ENCODE measurements at regions not wholly inside any gene's neighbourhood (a gene's known extent, or its start where the extent isn't known, plus 50 kb on each side); places are given as distances from the start of the nearest gene placed in this dataset.

GRCh38 chr20:33908336-33908735 is 85.4 kb upstream of the RALY start:
- H3K4me1 ChIP-seq (ENCODE audit: control insufficient read depth in 3 of 3, insufficient read depth in 3 of 3, low read length in 3 of 3): peaks cover 0 to 16% (median 7%) of the 10 kb centered on the region in 3 donors
- H3K9me3 ChIP-seq (ENCODE audit: control insufficient read depth in 3 of 3, low read length in 3 of 3): no peaks in the 10 kb centered on the region
- H3K27me3 ChIP-seq (ENCODE audit: control insufficient read depth in 3 of 3, insufficient read depth in 3 of 3, low read length in 3 of 3): no peaks in the 10 kb centered on the region
- no peak overlapping the region for H3K9ac ChIP-seq (ENCODE audit: low read depth in 1 of 3, low read length in 3 of 3)
- H3K4me3 ChIP-seq (ENCODE audit: low read length in 3 of 3): no peak overlapping the region
- no peak overlapping the region for H3K27ac ChIP-seq (ENCODE audit: low read depth, low read length)
- no peaks in the 10 kb centered on the region for H3K36me3 ChIP-seq (ENCODE audit: control insufficient read depth in 3 of 3, insufficient read depth in 3 of 3, low read length in 3 of 3)

GRCh38 chr20:33908868-33909267 is 84.8 kb upstream of the RALY start:
- H3K9ac ChIP-seq (ENCODE audit: low read depth in 1 of 3, low read length in 3 of 3): no peak overlapping the region
- H3K27ac ChIP-seq (ENCODE audit: low read depth, low read length): no peak overlapping the region
- H3K27me3 ChIP-seq (ENCODE audit: control insufficient read depth in 3 of 3, insufficient read depth in 3 of 3, low read length in 3 of 3): no peaks in the 10 kb centered on the region
- peaks cover 0 to 16% (median 7%) of the 10 kb centered on the region in 3 donors for H3K4me1 ChIP-seq (ENCODE audit: control insufficient read depth in 3 of 3, insufficient read depth in 3 of 3, low read length in 3 of 3)
- H3K9me3 ChIP-seq (ENCODE audit: control insufficient read depth in 3 of 3, low read length in 3 of 3): no peaks in the 10 kb centered on the region
- no peaks in the 10 kb centered on the region for H3K36me3 ChIP-seq (ENCODE audit: control insufficient read depth in 3 of 3, insufficient read depth in 3 of 3, low read length in 3 of 3)
- H3K4me3 ChIP-seq (ENCODE audit: low read length in 3 of 3): no peak overlapping the region

- no peak overlapping the region for H3K9ac ChIP-seq (ENCODE audit: low read depth in 1 of 3, low read length in 3 of 3)
- H3K27ac ChIP-seq (ENCODE audit: low read depth, low read length): no peak overlapping the region
- peaks cover 0 to 16% (median 7%) of the 10 kb centered on the region in 3 donors for H3K4me1 ChIP-seq (ENCODE audit: control insufficient read depth in 3 of 3, insufficient read depth in 3 of 3, low read length in 3 of 3)
- H3K4me3 ChIP-seq (ENCODE audit: low read length in 3 of 3): peak overlapping the region in 1 of 3 donors; percentile 14
- no peaks in the 10 kb centered on the region for H3K27me3 ChIP-seq (ENCODE audit: control insufficient read depth in 3 of 3, insufficient read depth in 3 of 3, low read length in 3 of 3)
- no peaks in the 10 kb centered on the region for H3K36me3 ChIP-seq (ENCODE audit: control insufficient read depth in 3 of 3, insufficient read depth in 3 of 3, low read length in 3 of 3)
- H3K9me3 ChIP-seq (ENCODE audit: control insufficient read depth in 3 of 3, low read length in 3 of 3): no peaks in the 10 kb centered on the region
Observed at GRCh38 chr20:33909331-33909921, 84.3 kb upstream of the RALY start.

- H3K27me3 ChIP-seq (ENCODE audit: control insufficient read depth in 3 of 3, insufficient read depth in 3 of 3, low read length in 3 of 3): no peaks in the 10 kb centered on the region
- H3K9ac ChIP-seq (ENCODE audit: low read depth in 1 of 3, low read length in 3 of 3): no peak overlapping the region
- peaks cover 0 to 16% (median 7%) of the 10 kb centered on the region in 3 donors for H3K4me1 ChIP-seq (ENCODE audit: control insufficient read depth in 3 of 3, insufficient read depth in 3 of 3, low read length in 3 of 3)
- H3K36me3 ChIP-seq (ENCODE audit: control insufficient read depth in 3 of 3, insufficient read depth in 3 of 3, low read length in 3 of 3): no peaks in the 10 kb centered on the region
- no peaks in the 10 kb centered on the region for H3K9me3 ChIP-seq (ENCODE audit: control insufficient read depth in 3 of 3, low read length in 3 of 3)
- no peak overlapping the region for H3K27ac ChIP-seq (ENCODE audit: low read depth, low read length)
- H3K4me3 ChIP-seq (ENCODE audit: low read length in 3 of 3): no peak overlapping the region
Observed at GRCh38 chr20:33910056-33910455, 83.7 kb upstream of the RALY start.

GRCh38 chr20:33910529-33911327 is 83.0 kb upstream of the RALY start:
- Histone ChIP-seq H3K9ac (ENCODE audit: low read depth in 1 of 3, low read length in 3 of 3) (no peak overlapping the region), H3K27me3 (ENCODE audit: control insufficient read depth in 3 of 3, insufficient read depth in 3 of 3, low read length in 3 of 3) (no peaks in the 10 kb centered on the region), H3K36me3 (ENCODE audit: control insufficient read depth in 3 of 3, insufficient read depth in 3 of 3, low read length in 3 of 3) (no peaks in the 10 kb centered on the region)

GRCh38 chr20:33914919-33915318 is 78.8 kb upstream of the RALY start:
- no peaks in the 10 kb centered on the region for H3K9me3 ChIP-seq (ENCODE audit: control insufficient read depth in 3 of 3, low read length in 3 of 3)

More at GRCh38 chr20:33910529-33911327, 83.0 kb upstream of the RALY start:
- Histone ChIP-seq H3K27ac (ENCODE audit: low read depth, low read length) (no peak overlapping the region), H3K4me3 (ENCODE audit: low read length in 3 of 3) (no peak overlapping the region), H3K4me1 (ENCODE audit: control insufficient read depth in 3 of 3, insufficient read depth in 3 of 3, low read length in 3 of 3) (peaks cover 0 to 16% (median 7%) of the 10 kb centered on the region in 3 donors), H3K9me3 (ENCODE audit: control insufficient read depth in 3 of 3, low read length in 3 of 3) (no peaks in the 10 kb centered on the region)

GRCh38 chr20:33915726-33916331 is 77.9 kb upstream of the RALY start:
- Histone ChIP-seq H3K27ac (ENCODE audit: low read depth, low read length) (no peak overlapping the region), H3K4me1 (ENCODE audit: control insufficient read depth in 3 of 3, insufficient read depth in 3 of 3, low read length in 3 of 3) (peaks cover 0 to 5% (median 0%) of the 10 kb centered on the region in 3 donors), H3K36me3 (ENCODE audit: control insufficient read depth in 3 of 3, insufficient read depth in 3 of 3, low read length in 3 of 3) (no peaks in the 10 kb centered on the region), H3K9me3 (ENCODE audit: control insufficient read depth in 3 of 3, low read length in 3 of 3) (no peaks in the 10 kb centered on the region), H3K4me3 (ENCODE audit: low read length in 3 of 3) (no peak overlapping the region), H3K9ac (ENCODE audit: low read depth in 1 of 3, low read length in 3 of 3) (no peak overlapping the region), H3K27me3 (ENCODE audit: control insufficient read depth in 3 of 3, insufficient read depth in 3 of 3, low read length in 3 of 3) (no peaks in the 10 kb centered on the region)

More at GRCh38 chr20:33914919-33915318, 78.8 kb upstream of the RALY start:
- H3K36me3 ChIP-seq (ENCODE audit: control insufficient read depth in 3 of 3, insufficient read depth in 3 of 3, low read length in 3 of 3): no peaks in the 10 kb centered on the region
- no peak overlapping the region for H3K9ac ChIP-seq (ENCODE audit: low read depth in 1 of 3, low read length in 3 of 3)
- no peak overlapping the region for H3K27ac ChIP-seq (ENCODE audit: low read depth, low read length)
- H3K4me3 ChIP-seq (ENCODE audit: low read length in 3 of 3): no peak overlapping the region
- peaks cover 0 to 5% (median 0%) of the 10 kb centered on the region in 3 donors for H3K4me1 ChIP-seq (ENCODE audit: control insufficient read depth in 3 of 3, insufficient read depth in 3 of 3, low read length in 3 of 3)
- no peaks in the 10 kb centered on the region for H3K27me3 ChIP-seq (ENCODE audit: control insufficient read depth in 3 of 3, insufficient read depth in 3 of 3, low read length in 3 of 3)

GRCh38 chr20:33916768-33917167 is 76.9 kb upstream of the RALY start:
- Histone ChIP-seq H3K9me3 (ENCODE audit: control insufficient read depth in 3 of 3, low read length in 3 of 3) (no peaks in the 10 kb centered on the region), H3K27me3 (ENCODE audit: control insufficient read depth in 3 of 3, insufficient read depth in 3 of 3, low read length in 3 of 3) (no peaks in the 10 kb centered on the region), H3K9ac (ENCODE audit: low read depth in 1 of 3, low read length in 3 of 3) (no peak overlapping the region), H3K27ac (ENCODE audit: low read depth, low read length) (no peak overlapping the region), H3K36me3 (ENCODE audit: control insufficient read depth in 3 of 3, insufficient read depth in 3 of 3, low read length in 3 of 3) (no peaks in the 10 kb centered on the region), H3K4me3 (ENCODE audit: low read length in 3 of 3) (no peak overlapping the region), H3K4me1 (ENCODE audit: control insufficient read depth in 3 of 3, insufficient read depth in 3 of 3, low read length in 3 of 3) (peaks cover 0 to 5% (median 0%) of the 10 kb centered on the region in 3 donors)

- H3K27ac ChIP-seq (ENCODE audit: low read depth, low read length): no peak overlapping the region
- H3K36me3 ChIP-seq (ENCODE audit: control insufficient read depth in 3 of 3, insufficient read depth in 3 of 3, low read length in 3 of 3): no peaks in the 10 kb centered on the region
- H3K9ac ChIP-seq (ENCODE audit: low read depth in 1 of 3, low read length in 3 of 3): no peak overlapping the region
- peak overlapping the region in 1 of 3 donors; percentile 23 for H3K4me3 ChIP-seq (ENCODE audit: low read length in 3 of 3)
- peaks cover 0 to 5% (median 0%) of the 10 kb centered on the region in 3 donors for H3K4me1 ChIP-seq (ENCODE audit: control insufficient read depth in 3 of 3, insufficient read depth in 3 of 3, low read length in 3 of 3)
- H3K27me3 ChIP-seq (ENCODE audit: control insufficient read depth in 3 of 3, insufficient read depth in 3 of 3, low read length in 3 of 3): no peaks in the 10 kb centered on the region
- no peaks in the 10 kb centered on the region for H3K9me3 ChIP-seq (ENCODE audit: control insufficient read depth in 3 of 3, low read length in 3 of 3)
Observed at GRCh38 chr20:33917831-33918525, 75.7 kb upstream of the RALY start.
